ENCODE measurements at regions not wholly inside any gene's neighbourhood (a gene's known extent, or its start where the extent isn't known, plus 50 kb on each side); places are given as distances from the start of the nearest gene placed in this dataset.

DNA sequence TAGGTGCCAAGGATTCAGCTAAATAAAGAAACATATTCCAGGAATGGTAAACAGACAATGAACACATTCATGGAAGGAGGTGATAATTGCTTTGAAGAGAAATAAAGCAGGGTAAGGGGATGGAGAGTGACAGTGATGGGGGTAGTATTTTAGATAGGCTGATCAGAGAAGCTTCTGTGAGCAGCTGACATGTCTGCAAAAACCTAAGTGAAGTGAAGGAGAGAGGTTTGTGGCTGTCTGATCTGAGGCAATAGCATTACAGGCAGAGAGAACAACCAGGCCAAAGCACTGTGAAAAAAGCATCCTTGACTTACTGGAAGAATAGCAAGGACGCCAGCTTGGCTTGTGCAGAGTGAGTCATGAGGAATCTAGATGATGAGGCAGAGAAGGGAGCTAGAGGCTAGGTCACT lies 271.9 kb upstream of the GATB start:
- Histone ChIP-seq H3K23ac (ENCODE audit: insufficient read length, low read depth, low read length) (no peak overlapping the region), H4K91ac (ENCODE audit: insufficient read length, low read depth, low read length) (no peak overlapping the region), H4K20me1 (ENCODE audit: control insufficient read depth, insufficient read depth, insufficient read length) (no peaks in the 10 kb centered on the region), H2AK5ac (ENCODE audit: insufficient read length, low read length) (no peak overlapping the region), H2BK15ac (ENCODE audit: low read depth, low read length) (no peak overlapping the region), H3K27me3 (ENCODE audit: insufficient read depth, low read length) (no peaks in the 10 kb centered on the region), H2BK5ac (ENCODE audit: insufficient read length, low read length) (no peak overlapping the region), H3K56ac (ENCODE audit: insufficient read length, low read depth, low read length) (no peak overlapping the region), H3K4me2 (ENCODE audit: insufficient read depth, insufficient read length, low read length) (no peak overlapping the region), H4K5ac (ENCODE audit: insufficient read length, low read depth, low read length) (no peak overlapping the region), H3K14ac (ENCODE audit: insufficient read depth, low read length) (no peak overlapping the region), H3K4me1 (ENCODE audit: insufficient read depth, low read length) (no peaks in the 10 kb centered on the region), H3K23me2 (ENCODE audit: insufficient read length, low read depth, low read length, poor library complexity, severe bottlenecking) (no peaks in the 10 kb centered on the region), H3K18ac (ENCODE audit: insufficient read length, low read depth, low read length) (no peak overlapping the region), H3K27ac (ENCODE audit: insufficient read length, low read depth, low read length) (no peak overlapping the region), H3K9ac (ENCODE audit: extremely low read depth, insufficient read length, low read length) (no peak overlapping the region), H2BK12ac (ENCODE audit: insufficient read length, low read depth, low read length) (no peak overlapping the region), H3T11ph (ENCODE audit: low read length) (no peak overlapping the region), H3K9me3 (ENCODE audit: control insufficient read depth, low read depth, low read length) (no peaks in the 10 kb centered on the region), H2AFZ (ENCODE audit: low read length) (no peak overlapping the region), H3K79me2 (ENCODE audit: insufficient read depth, low read length) (no peaks in the 10 kb centered on the region), H3K4ac (ENCODE audit: low read depth, low read length) (no peak overlapping the region), H3K79me1 (ENCODE audit: insufficient read depth, low read depth, low read length, poor library complexity, severe bottlenecking) (no peaks in the 10 kb centered on the region), H2BK20ac (ENCODE audit: low read depth, low read length, poor library complexity, severe bottlenecking) (no peak overlapping the region), H2BK120ac (ENCODE audit: low read depth, low read length, poor library complexity, severe bottlenecking) (no peak overlapping the region), H4K8ac (replicated peaks; ENCODE audit: insufficient read length, low read depth, low read length) (no peak overlapping the region)
- peaks cover 0 to 2% of the 10 kb centered on the region in 2 experiments; a peak in 1 of 5 replicates for H3K9me3 Mint-ChIP-seq
- H3K27ac Mint-ChIP-seq, result no peak overlapping the region
- WGBS (ENCODE audit: extremely low coverage, insufficient read length, low lambda C conversion rate), result no CpG with 5 or more reads among the region's 1 CpG
- no peaks in the 10 kb centered on the region; the same call in 1 of the 2 replicates for H3K27me3 Mint-ChIP-seq (ENCODE audit: low read depth)
- H3K4me1 Mint-ChIP-seq, result 0 out of 4 replicates have a peak, but pooled peaks cover 0 to 3% of the 10 kb centered on the region in 2 experiments
- TF ChIP-seq, protein P1, sequence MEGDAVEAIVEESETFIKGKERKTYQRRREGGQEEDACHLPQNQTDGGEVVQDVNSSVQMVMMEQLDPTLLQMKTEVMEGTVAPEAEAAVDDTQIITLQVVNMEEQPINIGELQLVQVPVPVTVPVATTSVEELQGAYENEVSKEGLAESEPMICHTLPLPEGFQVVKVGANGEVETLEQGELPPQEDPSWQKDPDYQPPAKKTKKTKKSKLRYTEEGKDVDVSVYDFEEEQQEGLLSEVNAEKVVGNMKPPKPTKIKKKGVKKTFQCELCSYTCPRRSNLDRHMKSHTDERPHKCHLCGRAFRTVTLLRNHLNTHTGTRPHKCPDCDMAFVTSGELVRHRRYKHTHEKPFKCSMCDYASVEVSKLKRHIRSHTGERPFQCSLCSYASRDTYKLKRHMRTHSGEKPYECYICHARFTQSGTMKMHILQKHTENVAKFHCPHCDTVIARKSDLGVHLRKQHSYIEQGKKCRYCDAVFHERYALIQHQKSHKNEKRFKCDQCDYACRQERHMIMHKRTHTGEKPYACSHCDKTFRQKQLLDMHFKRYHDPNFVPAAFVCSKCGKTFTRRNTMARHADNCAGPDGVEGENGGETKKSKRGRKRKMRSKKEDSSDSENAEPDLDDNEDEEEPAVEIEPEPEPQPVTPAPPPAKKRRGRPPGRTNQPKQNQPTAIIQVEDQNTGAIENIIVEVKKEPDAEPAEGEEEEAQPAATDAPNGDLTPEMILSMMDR (conservative IDR thresholded peaks at IDR 0.05), result no peak
- H3K36me3 Mint-ChIP-seq (ENCODE audit: insufficient read depth in 1 of 3, low read depth in 3 of 3), result no peaks in the 10 kb centered on the region
- no peak for DNase-seq
- no peak overlapping the region for H3K4me3 Mint-ChIP-seq
